ENCODE measurements at regions not wholly inside any gene's neighbourhood (a gene's known extent, or its start where the extent isn't known, plus 50 kb on each side); places are given as distances from the start of the nearest gene placed in this dataset.
"Not testable (repeated sequence)": the region's sequence is repeated elsewhere in the genome, so short reads cannot be mapped to it uniquely, and the experiment has no call there.

DNA sequence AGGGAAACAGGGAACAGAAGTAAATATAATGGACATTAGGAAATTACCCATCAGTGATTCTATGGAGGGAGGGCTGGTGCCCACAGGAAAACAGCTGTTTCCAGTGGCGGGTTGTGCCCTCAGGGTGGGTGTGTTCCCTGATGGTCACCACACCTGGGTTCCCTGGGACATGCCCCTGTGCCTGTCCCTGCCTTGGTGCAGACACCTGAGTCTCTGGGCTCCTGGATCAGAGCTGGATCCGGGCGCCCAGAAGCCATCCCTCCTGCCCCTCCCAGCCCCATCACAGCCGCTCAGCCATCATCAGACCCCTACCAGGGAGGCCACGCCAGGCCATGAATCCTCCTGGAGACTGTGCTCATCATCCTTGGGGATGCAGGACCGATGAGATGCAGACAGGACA lies 307.2 kb upstream of the SFSWAP start:
- H3K4me3 ChIP-seq (ENCODE audit: low read depth, low read length), result no peak overlapping the region
- in situ Hi-C loops (cut with HindIII; ENCODE audit: low pct_ligation_motif_present, low sequenced_read_pairs), result no loop called here
- H3K27me3 ChIP-seq (replicated peaks), result no peaks in the 10 kb centered on the region
- TF ChIP-seq, protein P1, sequence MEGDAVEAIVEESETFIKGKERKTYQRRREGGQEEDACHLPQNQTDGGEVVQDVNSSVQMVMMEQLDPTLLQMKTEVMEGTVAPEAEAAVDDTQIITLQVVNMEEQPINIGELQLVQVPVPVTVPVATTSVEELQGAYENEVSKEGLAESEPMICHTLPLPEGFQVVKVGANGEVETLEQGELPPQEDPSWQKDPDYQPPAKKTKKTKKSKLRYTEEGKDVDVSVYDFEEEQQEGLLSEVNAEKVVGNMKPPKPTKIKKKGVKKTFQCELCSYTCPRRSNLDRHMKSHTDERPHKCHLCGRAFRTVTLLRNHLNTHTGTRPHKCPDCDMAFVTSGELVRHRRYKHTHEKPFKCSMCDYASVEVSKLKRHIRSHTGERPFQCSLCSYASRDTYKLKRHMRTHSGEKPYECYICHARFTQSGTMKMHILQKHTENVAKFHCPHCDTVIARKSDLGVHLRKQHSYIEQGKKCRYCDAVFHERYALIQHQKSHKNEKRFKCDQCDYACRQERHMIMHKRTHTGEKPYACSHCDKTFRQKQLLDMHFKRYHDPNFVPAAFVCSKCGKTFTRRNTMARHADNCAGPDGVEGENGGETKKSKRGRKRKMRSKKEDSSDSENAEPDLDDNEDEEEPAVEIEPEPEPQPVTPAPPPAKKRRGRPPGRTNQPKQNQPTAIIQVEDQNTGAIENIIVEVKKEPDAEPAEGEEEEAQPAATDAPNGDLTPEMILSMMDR (IDR thresholded peaks at IDR 0.05; ENCODE audit: low read depth, low read length, missing control alignments), result no peak
- no peak overlapping the region for H3K27ac ChIP-seq
- no peak for DNase-seq
- H3K36me3 ChIP-seq (replicated peaks), result no peaks in the 10 kb centered on the region

DNA sequence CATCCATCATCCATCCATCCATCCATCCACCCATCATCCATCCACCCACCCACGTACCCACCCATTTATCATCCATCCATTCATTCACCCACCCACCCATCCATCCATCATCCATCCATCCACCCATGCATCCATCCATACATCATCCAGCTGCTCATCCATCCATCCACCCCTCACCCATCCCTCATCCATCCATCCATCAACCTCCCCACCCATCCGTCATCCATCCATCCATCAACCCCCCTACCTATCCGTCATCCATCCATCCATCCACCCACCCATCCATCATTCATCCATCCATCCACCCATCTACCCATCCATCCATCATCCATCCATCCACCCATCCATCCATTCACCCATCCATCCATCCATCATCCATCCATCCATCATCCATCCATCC lies 306.2 kb upstream of the SFSWAP start:
- TF ChIP-seq, protein P1 (IDR thresholded peaks at IDR 0.05; ENCODE audit: low read depth, low read length, missing control alignments), result no peak
- H3K36me3 ChIP-seq (replicated peaks), result no peaks in the 10 kb centered on the region
- in situ Hi-C loops (cut with HindIII; ENCODE audit: low pct_ligation_motif_present, low sequenced_read_pairs), result no loop called here
- H3K27me3 ChIP-seq (replicated peaks), result no peaks in the 10 kb centered on the region
- H3K27ac ChIP-seq, result no peak overlapping the region
- DNase-seq, result no peak
- H3K4me3 ChIP-seq (ENCODE audit: low read depth, low read length), result no peak overlapping the region

DNA sequence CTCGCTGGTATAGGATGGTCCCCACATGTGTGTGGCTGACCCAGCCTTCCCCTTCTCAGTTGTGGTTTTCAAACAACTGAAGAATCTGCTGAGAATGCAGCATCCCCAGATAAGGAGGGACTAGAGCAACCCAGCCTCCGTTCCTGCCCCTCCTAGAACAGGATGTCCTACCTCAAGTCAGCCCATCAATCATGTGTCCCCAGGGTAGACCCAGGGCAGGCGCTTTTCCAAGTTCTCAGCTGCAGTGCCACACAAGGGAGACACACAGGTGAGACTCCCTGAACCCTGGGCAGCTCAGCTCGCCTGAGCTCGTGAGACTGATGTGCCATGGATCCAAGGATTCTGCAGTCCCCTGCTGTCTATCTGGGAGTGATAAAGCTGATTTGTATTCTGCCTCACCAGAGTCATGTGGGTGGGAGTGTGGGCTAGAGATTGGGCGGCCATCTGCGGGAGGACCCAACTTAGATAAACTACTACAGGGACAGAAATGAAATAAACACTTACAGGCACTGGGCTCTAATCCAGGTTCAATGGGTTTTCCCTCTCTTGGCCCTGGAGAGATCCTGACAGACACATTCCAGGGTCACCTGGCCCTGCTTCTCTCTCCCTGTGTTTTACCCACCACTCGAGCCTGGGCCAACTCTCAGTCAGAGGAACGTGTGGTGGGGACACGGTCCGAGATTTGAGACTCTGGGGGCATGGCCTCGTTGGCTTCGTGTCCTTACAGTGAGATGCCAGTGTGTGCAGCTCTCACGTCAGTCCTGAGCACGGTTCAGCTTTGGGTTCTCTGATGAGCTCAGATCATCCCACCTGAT lies 303.5 kb upstream of the SFSWAP start:
- DNase-seq, result no peak
- Histone ChIP-seq H3K27ac (no peak overlapping the region), H3K36me3 (replicated peaks) (no peaks in the 10 kb centered on the region), H3K4me3 (ENCODE audit: low read depth, low read length) (no peak overlapping the region), H3K27me3 (replicated peaks) (no peaks in the 10 kb centered on the region)
- in situ Hi-C loops (cut with HindIII; ENCODE audit: low pct_ligation_motif_present, low sequenced_read_pairs), result no loop called here
- TF ChIP-seq, protein P1 (IDR thresholded peaks at IDR 0.05; ENCODE audit: low read depth, low read length, missing control alignments), result no peak

DNA sequence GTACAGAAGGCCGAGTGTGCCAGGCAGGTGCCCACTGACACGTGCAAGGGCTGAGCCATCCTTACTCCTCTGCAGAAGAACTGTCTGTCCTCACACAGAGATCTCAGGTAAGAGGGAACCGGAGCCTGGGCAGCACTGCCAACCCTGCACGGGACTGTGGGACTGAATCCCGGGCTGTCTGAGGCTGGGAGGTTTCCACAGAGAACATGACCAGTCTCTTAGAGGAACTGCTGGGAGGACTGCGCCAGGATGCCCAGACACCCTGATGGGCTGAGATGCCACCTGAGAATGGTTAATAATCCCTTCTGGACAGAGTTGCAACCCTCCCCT lies 302.9 kb upstream of the SFSWAP start:
- no peaks in the 10 kb centered on the region for H3K36me3 ChIP-seq (replicated peaks)
- DNase-seq, result no peak
- H3K27ac ChIP-seq, result no peak overlapping the region
- in situ Hi-C loops (cut with HindIII; ENCODE audit: low pct_ligation_motif_present, low sequenced_read_pairs), result no loop called here
- H3K27me3 ChIP-seq (replicated peaks), result no peaks in the 10 kb centered on the region
- H3K4me3 ChIP-seq (ENCODE audit: low read depth, low read length), result no peak overlapping the region
- TF ChIP-seq, protein P1 (IDR thresholded peaks at IDR 0.05; ENCODE audit: low read depth, low read length, missing control alignments), result no peak

DNA sequence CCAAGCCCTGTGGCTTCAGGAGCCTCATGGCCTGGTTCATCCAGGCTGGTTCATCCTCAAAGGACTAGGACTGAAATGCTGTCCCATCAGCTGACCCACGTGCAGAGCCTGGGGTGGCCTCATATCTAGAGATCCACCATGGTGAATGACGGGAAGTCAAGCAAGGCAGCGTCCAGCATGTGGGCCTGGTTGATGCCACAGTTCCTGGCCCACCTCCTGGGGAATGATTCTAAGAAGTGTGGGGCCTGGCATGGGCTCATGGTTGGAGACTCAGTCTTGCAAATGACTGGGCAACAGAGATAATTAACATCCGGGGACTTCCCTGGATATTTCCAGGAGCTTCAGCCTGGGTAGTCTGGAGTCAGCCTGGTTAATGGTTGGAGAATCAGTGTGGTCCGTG lies 302.4 kb upstream of the SFSWAP start:
- no peak overlapping the region for H3K27ac ChIP-seq
- no peaks in the 10 kb centered on the region for H3K27me3 ChIP-seq (replicated peaks)
- H3K36me3 ChIP-seq (replicated peaks), result no peaks in the 10 kb centered on the region
- in situ Hi-C loops (cut with HindIII; ENCODE audit: low pct_ligation_motif_present, low sequenced_read_pairs), result no loop called here
- no peak for DNase-seq
- H3K4me3 ChIP-seq (ENCODE audit: low read depth, low read length), result no peak overlapping the region
- TF ChIP-seq, protein P1 (IDR thresholded peaks at IDR 0.05; ENCODE audit: low read depth, low read length, missing control alignments), result no peak

DNA sequence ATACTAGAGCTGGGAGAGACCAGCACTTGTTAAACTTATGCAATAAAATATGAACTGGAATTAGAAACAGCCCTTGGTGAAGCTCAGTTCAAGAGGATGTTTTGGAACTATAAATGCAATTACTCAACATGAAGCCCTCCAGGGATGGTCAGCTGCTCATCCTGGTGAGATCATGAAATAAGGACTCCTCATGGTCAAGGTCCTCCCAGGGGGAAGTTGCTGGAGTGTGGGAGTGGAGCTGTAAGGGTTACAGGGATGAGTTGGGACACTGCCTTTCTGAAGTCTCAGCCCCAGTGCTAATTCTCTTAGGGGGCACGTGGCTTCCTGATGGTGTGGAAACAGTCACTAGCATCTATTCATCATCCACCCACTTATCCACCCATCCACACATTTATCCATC lies 301.7 kb upstream of the SFSWAP start:
- H3K27ac ChIP-seq, result no peak overlapping the region
- H3K27me3 ChIP-seq (replicated peaks), result no peaks in the 10 kb centered on the region
- DNase-seq, result no peak
- no peak overlapping the region for H3K4me3 ChIP-seq (ENCODE audit: low read depth, low read length)
- no peaks in the 10 kb centered on the region for H3K36me3 ChIP-seq (replicated peaks)
- TF ChIP-seq, protein P1 (IDR thresholded peaks at IDR 0.05; ENCODE audit: low read depth, low read length, missing control alignments), result no peak
- in situ Hi-C loops (cut with HindIII; ENCODE audit: low pct_ligation_motif_present, low sequenced_read_pairs), result no loop called here

DNA sequence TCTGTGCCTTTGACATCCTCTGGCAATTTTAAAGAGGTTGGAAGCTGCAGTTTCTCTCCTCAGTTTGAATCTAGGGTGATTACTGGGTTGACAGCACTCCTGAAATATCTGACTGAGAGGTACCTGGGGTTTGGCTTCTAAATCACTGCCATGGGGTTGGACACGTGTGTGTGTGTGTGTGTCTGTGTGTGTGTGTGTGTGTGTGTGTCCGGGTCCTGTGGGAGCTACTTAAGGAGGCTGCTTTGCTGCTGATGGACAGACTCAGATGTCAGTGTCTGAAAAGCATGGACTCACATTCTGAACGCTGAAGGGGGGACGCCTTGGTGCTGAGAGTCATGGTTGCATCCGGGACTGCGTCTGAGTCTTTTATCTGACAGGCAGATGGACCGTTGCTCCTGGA lies 299.1 kb upstream of the SFSWAP start:
- in situ Hi-C loops (cut with HindIII; ENCODE audit: low pct_ligation_motif_present, low sequenced_read_pairs); H3K36me3 ChIP-seq (replicated peaks); DNase-seq; H3K27ac ChIP-seq; H3K4me3 ChIP-seq (ENCODE audit: low read depth, low read length); H3K27me3 ChIP-seq (replicated peaks): not testable (repeated sequence)

Data from brain microvascular endothelial cell (primary cell).